LNCaP clone FGC (cell line): ENCODE measurements at regions not wholly inside any gene's neighbourhood (a gene's known extent, or its start where the extent isn't known, plus 50 kb on each side); places are given as distances from the start of the nearest gene placed in this dataset.

ENCODE experiments used
- DNase-seq: peaks from one replicate; pipeline ENCODE4 v3.0.0-alpha.2; 2011; ENCODE audit warnings: low read depth
- H3K4me3 ChIP-seq: 2 replicates; pipeline ENCODE4 v1.5.1; 2011; ENCODE audit warnings: mild to moderate bottlenecking, low read depth, low read length, control low read depth
- CTCF ChIP-seq: IDR thresholded peaks from 2 replicates; pipeline ENCODE4 v1.5.1; 2012; ENCODE audit warnings: mild to moderate bottlenecking; ENCODE audit not compliant: control insufficient read depth, insufficient read depth; ENCODE audit errors: extremely low read depth

GRCh38 chr11:112555491-112556364 lies 295.1 kb upstream of the PLET1 start:
- peak; percentile 42 for TF ChIP-seq CTCF
- DNase-seq, result no peak

GRCh38 chr11:112558691-112559090 lies 298.0 kb upstream of the PLET1 start:
- no peak for DNase-seq
- H3K4me3 ChIP-seq, result no peak overlapping the region
- TF ChIP-seq CTCF, result no peak

More at GRCh38 chr11:112555491-112556364, 295.1 kb upstream of the PLET1 start:
- H3K4me3 ChIP-seq, result no peak overlapping the region

GRCh38 chr11:112563808-112564207 lies 303.1 kb upstream of the PLET1 start:
- TF ChIP-seq CTCF, result no peak
- no peak for DNase-seq

GRCh38 chr11:112564228-112564955 lies 303.7 kb upstream of the PLET1 start:
- DNase-seq, result peak; percentile 71
- H3K4me3 ChIP-seq, result no peak overlapping the region
- no peak for TF ChIP-seq CTCF

More at GRCh38 chr11:112563808-112564207, 303.1 kb upstream of the PLET1 start:
- H3K4me3 ChIP-seq, result no peak overlapping the region

GRCh38 chr11:112565551-112565950 lies 304.9 kb upstream of the PLET1 start:
- DNase-seq, result no peak
- no peak overlapping the region for H3K4me3 ChIP-seq
- TF ChIP-seq CTCF, result no peak

GRCh38 chr11:112566124-112566523 lies 305.5 kb upstream of the PLET1 start:
- DNase-seq, result peak; percentile 49
- TF ChIP-seq CTCF, result no peak
- H3K4me3 ChIP-seq, result no peak overlapping the region
